Fibroblast of lung (primary cell): ENCODE measurements at regions not wholly inside any gene's neighbourhood (a gene's known extent, or its start where the extent isn't known, plus 50 kb on each side); places are given as distances from the start of the nearest gene placed in this dataset.

Experiments
- EZH2 ChIP-seq: IDR thresholded peaks from 2 replicates; pipeline ENCODE4 v1.5.1; 2012; ENCODE audit warnings: low read length, control low read depth, mild to moderate bottlenecking; ENCODE audit errors: missing control alignments
- TF ChIP-seq, protein P1 (sequence below), 2 donors: IDR thresholded peaks in 1 of 2; conservative IDR thresholded peaks in 1 of 2; 1 replicate in 1 of 2; 2 replicates in 1 of 2; pipeline ENCODE4 v1.5.1; 2011 to 2012; ENCODE audit warnings: low read length in 2 of 2, control low read depth in 1 of 2, inconsistent platforms in 1 of 2, low read depth in 1 of 2, mild to moderate bottlenecking in 1 of 2

DNA sequence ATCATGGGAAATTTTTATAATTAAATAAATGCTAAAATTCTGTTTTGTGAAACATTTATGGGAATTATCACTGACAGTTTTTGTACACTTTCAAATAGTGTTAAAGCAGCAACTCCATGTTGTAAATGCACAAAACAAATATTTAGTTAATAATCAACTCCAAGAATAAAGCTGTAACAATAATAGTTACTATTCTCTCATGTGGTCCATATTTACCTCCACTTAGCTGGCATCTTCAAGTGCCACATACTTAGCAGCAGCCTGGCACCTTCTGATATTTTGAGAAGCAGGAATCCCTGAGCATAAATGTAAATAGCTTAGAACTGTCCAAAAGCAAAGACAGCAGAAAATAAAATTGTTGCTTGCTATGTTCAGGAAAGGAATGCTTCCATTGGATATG, 154.3 kb downstream of the KDM5D start:
- no peak for TF ChIP-seq EZH2
- TF ChIP-seq, protein P1, sequence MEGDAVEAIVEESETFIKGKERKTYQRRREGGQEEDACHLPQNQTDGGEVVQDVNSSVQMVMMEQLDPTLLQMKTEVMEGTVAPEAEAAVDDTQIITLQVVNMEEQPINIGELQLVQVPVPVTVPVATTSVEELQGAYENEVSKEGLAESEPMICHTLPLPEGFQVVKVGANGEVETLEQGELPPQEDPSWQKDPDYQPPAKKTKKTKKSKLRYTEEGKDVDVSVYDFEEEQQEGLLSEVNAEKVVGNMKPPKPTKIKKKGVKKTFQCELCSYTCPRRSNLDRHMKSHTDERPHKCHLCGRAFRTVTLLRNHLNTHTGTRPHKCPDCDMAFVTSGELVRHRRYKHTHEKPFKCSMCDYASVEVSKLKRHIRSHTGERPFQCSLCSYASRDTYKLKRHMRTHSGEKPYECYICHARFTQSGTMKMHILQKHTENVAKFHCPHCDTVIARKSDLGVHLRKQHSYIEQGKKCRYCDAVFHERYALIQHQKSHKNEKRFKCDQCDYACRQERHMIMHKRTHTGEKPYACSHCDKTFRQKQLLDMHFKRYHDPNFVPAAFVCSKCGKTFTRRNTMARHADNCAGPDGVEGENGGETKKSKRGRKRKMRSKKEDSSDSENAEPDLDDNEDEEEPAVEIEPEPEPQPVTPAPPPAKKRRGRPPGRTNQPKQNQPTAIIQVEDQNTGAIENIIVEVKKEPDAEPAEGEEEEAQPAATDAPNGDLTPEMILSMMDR (conservative IDR thresholded peaks at IDR 0.05 in 1 of 2, IDR thresholded peaks at IDR 0.05 in 1 of 2; ENCODE audit: low read depth in 1 of 2, low read length in 2 of 2), result no peak
